ENCODE measurements at regions not wholly inside any gene's neighbourhood (a gene's known extent, or its start where the extent isn't known, plus 50 kb on each side); places are given as distances from the start of the nearest gene placed in this dataset.

DNA sequence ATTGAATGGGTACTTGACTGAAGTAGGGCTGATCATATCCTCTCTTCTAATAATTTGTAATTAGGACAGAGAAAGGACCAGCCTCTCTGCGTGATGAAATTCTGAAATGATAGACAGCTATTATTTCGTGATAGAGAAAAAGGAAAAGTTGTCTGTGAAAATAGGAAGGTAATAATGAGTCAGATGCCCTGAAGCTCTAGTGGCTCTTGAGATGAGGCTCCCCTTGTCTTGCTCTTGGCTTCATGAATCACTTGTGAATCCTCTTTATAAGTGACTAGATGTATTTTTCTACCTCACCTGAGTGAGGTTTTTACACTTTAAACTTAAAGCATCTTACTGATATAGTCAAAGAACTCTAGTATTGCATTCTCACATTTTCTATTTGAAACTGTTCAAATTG, 888.9 kb downstream of the PCDH18 start:
- no CpG with 5 or more reads among the region's 2 CpGs for WGBS (ENCODE audit: insufficient coverage)
- H3K9me3 ChIP-seq (ENCODE audit: control extremely low read depth in 1 of 3, control insufficient read depth in 2 of 3, insufficient read depth in 1 of 3, low read length in 2 of 3), result peaks cover 0 to 5% (median 0%) of the 10 kb centered on the region in 3 donors
- H3K27me3 ChIP-seq (replicated peaks in 1 of 4; ENCODE audit: control extremely low read depth in 1 of 4, control insufficient read depth in 3 of 4, insufficient read depth in 4 of 4, low read length in 3 of 4), result no peaks in the 10 kb centered on the region
- no peaks in the 10 kb centered on the region for H3K4me1 ChIP-seq (ENCODE audit: control insufficient read depth in 2 of 2, insufficient read depth in 2 of 2, low read length in 2 of 2)
- H3K27ac ChIP-seq (ENCODE audit: low read length in 2 of 2), result no peak overlapping the region
- no peak overlapping the region for H3K9ac ChIP-seq (ENCODE audit: low read length)
- Mint-ChIP-seq H3K4me1 (no peaks in the 10 kb centered on the region), H3K27me3 (no peaks in the 10 kb centered on the region), H3K9me3 (ENCODE audit: insufficient read depth) (no peaks in the 10 kb centered on the region), H3K4me3 (no peak overlapping the region), H3K27ac (no peak overlapping the region)
- CTCF ChIA-PET, result no interaction called here
- no peak for ATAC-seq (ENCODE audit: low read depth)
- no peaks in the 10 kb centered on the region for H4K20me1 ChIP-seq (ENCODE audit: control insufficient read depth, insufficient read depth, low read length, poor library complexity, severe bottlenecking)
- POLR2A ChIA-PET, result no interaction called here
- H3K4me2 ChIP-seq (replicated peaks; ENCODE audit: low read depth, low read length, poor library complexity, severe bottlenecking), result no peak overlapping the region
- DNase-seq, result no peak
- H2AFZ ChIP-seq (ENCODE audit: insufficient read depth, low read depth, low read length, poor library complexity, severe bottlenecking), result no peak overlapping the region
- TF ChIP-seq, protein P1, sequence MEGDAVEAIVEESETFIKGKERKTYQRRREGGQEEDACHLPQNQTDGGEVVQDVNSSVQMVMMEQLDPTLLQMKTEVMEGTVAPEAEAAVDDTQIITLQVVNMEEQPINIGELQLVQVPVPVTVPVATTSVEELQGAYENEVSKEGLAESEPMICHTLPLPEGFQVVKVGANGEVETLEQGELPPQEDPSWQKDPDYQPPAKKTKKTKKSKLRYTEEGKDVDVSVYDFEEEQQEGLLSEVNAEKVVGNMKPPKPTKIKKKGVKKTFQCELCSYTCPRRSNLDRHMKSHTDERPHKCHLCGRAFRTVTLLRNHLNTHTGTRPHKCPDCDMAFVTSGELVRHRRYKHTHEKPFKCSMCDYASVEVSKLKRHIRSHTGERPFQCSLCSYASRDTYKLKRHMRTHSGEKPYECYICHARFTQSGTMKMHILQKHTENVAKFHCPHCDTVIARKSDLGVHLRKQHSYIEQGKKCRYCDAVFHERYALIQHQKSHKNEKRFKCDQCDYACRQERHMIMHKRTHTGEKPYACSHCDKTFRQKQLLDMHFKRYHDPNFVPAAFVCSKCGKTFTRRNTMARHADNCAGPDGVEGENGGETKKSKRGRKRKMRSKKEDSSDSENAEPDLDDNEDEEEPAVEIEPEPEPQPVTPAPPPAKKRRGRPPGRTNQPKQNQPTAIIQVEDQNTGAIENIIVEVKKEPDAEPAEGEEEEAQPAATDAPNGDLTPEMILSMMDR (IDR thresholded peaks at IDR 0.05), result no peak
- no peak for TF ChIP-seq EZH2 (IDR thresholded peaks at IDR 0.05; ENCODE audit: borderline replicate concordance, insufficient read depth, low read depth, low read length, poor library complexity, severe bottlenecking)
- intact Hi-C loops (cut with micrococcal nuclease), result no loop called here
- H3K36me3 ChIP-seq (replicated peaks in 1 of 2; ENCODE audit: control extremely low read depth in 1 of 2, control insufficient read depth in 1 of 2, extremely low read depth in 1 of 2, insufficient read depth in 2 of 2, low read length in 1 of 2), result no peaks in the 10 kb centered on the region
- no peaks in the 10 kb centered on the region for H3K79me2 ChIP-seq (ENCODE audit: control insufficient read depth, insufficient read depth, low read length)
- no peak overlapping the region for H3K4me3 ChIP-seq (ENCODE audit: control extremely low read depth in 1 of 5, extremely low read depth in 1 of 5, insufficient read depth in 1 of 5, low read depth in 2 of 5, low read length in 4 of 5)

DNA sequence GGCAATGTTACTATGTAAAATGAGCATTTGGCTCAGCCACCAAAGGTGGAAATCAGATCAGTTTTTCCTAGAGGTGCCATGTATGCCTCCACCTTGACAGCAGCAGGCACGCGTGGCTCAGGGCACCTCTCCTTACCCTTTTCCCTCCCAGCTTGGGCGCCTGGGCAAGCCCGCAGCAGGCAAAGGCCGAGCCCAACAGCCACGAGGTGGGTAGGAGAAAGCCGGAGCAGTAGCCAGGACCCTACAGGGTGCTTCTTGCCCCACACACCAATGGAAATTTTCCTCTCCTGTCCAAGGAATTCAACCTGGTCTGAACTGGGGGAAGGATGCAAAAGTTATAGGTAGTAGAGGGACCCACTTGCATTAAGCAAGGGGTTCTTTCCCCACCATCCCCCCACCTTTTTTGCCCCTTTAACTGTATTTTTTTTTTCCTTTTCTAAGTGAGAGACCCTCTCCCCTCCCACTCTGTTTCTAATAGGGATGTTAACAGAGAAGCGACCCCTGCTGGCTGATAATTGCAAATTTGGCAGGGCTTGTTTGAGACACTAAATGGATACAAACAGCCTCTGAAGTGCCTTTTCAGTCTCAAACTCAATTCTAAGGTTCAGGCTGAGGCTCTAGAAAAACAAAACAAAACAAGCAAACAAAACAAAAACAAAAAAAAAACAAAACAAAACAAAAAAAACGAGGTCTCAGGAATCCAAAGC, 895.1 kb downstream of the PCDH18 start:
- Histone ChIP-seq H3K36me3 (replicated peaks in 1 of 2; ENCODE audit: control extremely low read depth in 1 of 2, control insufficient read depth in 1 of 2, extremely low read depth in 1 of 2, insufficient read depth in 2 of 2, low read length in 1 of 2) (no peaks in the 10 kb centered on the region), H3K27me3 (replicated peaks in 1 of 4; ENCODE audit: control extremely low read depth in 1 of 4, control insufficient read depth in 3 of 4, insufficient read depth in 4 of 4, low read length in 3 of 4) (no peaks in the 10 kb centered on the region), H3K4me3 (ENCODE audit: control extremely low read depth in 1 of 5, extremely low read depth in 1 of 5, insufficient read depth in 1 of 5, low read depth in 2 of 5, low read length in 4 of 5) (no peak overlapping the region), H2AFZ (ENCODE audit: insufficient read depth, low read depth, low read length, poor library complexity, severe bottlenecking) (no peak overlapping the region), H3K79me2 (ENCODE audit: control insufficient read depth, insufficient read depth, low read length) (no peaks in the 10 kb centered on the region), H3K27ac (ENCODE audit: low read length in 2 of 2) (no peak overlapping the region), H3K9ac (ENCODE audit: low read length) (no peak overlapping the region), H3K4me2 (replicated peaks; ENCODE audit: low read depth, low read length, poor library complexity, severe bottlenecking) (no peak overlapping the region), H3K4me1 (ENCODE audit: control insufficient read depth in 2 of 2, insufficient read depth in 2 of 2, low read length in 2 of 2) (no peaks in the 10 kb centered on the region), H4K20me1 (ENCODE audit: control insufficient read depth, insufficient read depth, low read length, poor library complexity, severe bottlenecking) (no peaks in the 10 kb centered on the region), H3K9me3 (ENCODE audit: control extremely low read depth in 1 of 3, control insufficient read depth in 2 of 3, insufficient read depth in 1 of 3, low read length in 2 of 3) (peaks cover 0 to 10% (median 0%) of the 10 kb centered on the region in 3 donors)
- H3K9me3 Mint-ChIP-seq (ENCODE audit: insufficient read depth), result no peaks in the 10 kb centered on the region
- no peak overlapping the region for H3K27ac Mint-ChIP-seq
- TF ChIP-seq, protein P1 (IDR thresholded peaks at IDR 0.05), result no peak
- no peaks in the 10 kb centered on the region for H3K4me1 Mint-ChIP-seq
- no peak overlapping the region for H3K4me3 Mint-ChIP-seq
- DNase-seq (no peak), ATAC-seq (ENCODE audit: low read depth) (no peak)
- ChIA-PET POLR2A (no interaction called here), CTCF (no interaction called here)
- no peaks in the 10 kb centered on the region for H3K27me3 Mint-ChIP-seq
- intact Hi-C loops (cut with micrococcal nuclease), result no loop called here
- 100% methylated on average over 2 of the region's 9 CpGs for WGBS (ENCODE audit: insufficient coverage)
